HG02642 (cell line): ENCODE measurements at regions not wholly inside any gene's neighbourhood (a gene's known extent, or its start where the extent isn't known, plus 50 kb on each side); places are given as distances from the start of the nearest gene placed in this dataset.
"Not testable (repeated sequence)": the region's sequence is repeated elsewhere in the genome, so short reads cannot be mapped to it uniquely, and the experiment has no call there.

ENCODE experiments used
- ATAC-seq: cut with Tn5 transposase; IDR thresholded peaks from one replicate; pipeline ENCODE4 v1.9.1; 2021; ENCODE audit warnings: mild to moderate bottlenecking; ENCODE audit not compliant: unreplicated experiment, poor library complexity

DNA sequence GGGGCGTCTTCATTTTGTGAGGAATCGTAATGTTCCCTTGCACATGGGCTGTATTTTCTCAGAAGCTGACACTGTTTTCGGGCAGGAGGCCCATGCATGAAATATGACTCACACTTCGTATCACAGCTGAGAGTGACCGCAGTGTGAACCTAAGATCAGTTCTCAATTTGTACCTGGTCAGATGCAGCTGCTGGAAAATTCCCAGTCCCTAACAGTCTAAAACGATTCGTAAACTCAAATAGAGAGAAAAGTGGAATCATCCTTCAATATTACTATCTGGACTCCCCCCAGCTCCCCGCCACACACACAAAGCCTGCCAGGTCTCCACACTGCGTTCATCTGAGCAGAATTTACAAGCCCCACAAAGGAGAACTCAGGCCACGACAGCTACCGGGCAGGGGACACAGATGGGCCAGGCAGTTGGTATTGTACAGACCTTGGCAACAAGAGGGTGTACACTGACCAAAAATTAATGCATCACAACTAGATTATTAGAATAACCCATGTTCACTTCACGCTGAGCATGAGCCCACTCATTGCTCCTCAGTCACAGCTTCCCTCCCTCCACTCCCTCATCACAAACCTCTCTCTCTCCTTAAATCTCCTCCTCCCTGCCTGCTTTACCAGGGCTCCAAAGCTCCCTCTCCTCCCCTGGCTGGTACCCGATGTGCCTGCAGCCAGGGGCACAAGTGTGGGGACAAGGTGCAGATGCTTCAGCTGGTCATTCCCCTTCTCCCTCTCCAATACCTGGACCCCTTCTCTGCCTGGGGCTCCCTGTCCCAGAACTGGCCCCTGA is 488.4 kb downstream of the PREX1 start:
- no peak for ATAC-seq

DNA sequence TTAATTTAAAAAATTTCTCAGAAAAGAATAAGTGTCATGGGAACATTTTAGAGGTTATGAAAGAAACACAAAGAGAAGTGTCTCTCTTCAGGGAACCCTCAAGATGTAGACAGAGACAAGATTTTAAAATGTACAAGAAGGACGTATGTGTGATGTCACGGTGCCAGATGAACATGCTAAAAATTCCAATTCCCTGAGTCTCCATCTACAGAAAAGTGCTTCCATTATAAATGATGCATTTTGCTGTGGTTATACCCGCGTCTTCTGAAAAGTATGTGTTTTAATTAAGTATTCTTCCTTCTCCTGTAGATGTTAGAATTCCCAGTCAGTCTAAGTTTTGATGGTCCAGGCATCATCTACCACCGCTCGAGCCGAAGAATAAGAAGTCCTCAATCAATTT is 489.1 kb downstream of the PREX1 start:
- ATAC-seq = no peak

DNA sequence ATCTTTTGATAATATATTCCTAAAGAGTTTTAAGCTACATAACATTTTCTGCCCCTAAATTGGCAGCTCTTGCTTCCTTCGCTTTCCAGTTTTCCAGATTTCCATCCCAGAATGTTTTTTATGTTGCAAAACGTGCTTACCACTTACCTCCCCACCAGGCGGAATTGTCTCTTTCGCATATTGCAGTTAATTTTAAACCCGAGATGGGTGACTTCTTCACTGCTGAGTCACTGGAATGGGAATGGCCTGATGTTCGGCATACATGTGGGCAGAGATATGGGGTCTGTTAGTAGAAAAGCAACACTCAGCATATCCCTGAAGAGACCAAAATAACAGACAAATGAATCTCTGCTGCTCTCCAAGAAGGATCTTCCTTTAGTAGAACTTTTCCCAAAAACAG is 491.2 kb downstream of the PREX1 start:
- ATAC-seq = no peak

DNA sequence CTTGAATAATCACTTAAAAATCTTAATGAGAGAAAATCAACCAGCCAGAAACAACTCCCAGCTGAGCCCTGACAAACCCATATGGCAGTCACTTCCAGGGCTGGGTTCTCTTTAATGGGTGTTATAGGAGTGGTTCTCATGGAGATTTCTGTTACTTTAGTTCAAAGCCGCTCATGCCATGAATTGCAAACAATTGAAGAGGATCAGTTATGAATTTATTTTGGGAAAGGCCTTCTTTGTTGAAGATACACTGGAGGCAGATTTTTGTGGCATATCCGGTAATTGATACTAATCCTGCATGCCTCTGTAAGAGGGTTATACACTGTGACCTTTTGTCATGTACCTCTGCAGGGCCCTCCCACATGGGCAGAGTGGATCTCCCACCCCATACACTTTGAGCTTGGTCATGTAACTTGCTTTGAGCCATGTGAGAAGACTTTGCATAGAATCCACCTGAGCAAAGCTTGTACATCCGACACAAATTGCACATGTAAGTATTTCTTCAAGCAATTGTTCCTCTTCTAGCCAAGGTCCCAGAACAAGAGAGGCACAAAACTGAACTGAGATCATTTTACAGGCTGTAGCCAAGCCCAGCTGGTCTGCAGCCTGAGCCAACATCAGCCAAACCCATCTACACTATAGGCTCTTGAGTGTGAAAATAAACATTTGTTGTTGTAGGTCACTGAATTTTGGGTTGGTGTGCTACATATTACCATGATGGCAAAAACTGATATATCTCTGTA is 492.3 kb downstream of the PREX1 start:
- ATAC-seq = no peak

DNA sequence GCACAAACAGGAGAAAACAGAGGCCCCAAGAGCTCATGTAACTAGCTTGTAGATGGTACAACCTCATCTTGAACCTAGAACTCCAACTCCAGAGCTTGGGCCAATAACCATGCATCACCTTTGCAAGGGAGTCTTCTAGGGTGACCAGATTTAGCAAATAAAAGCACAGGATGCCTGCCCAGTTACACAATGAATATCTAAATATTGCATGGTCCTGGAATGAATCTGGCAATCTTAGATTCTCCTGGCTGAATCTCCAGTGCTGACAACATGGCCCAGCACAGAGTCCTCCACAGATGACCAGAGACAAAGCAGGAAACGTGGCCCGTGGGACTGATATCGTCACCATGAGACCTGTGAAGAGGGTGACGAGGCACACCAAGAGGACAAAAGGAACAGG is 494.1 kb downstream of the PREX1 start:
- no peak for ATAC-seq

DNA sequence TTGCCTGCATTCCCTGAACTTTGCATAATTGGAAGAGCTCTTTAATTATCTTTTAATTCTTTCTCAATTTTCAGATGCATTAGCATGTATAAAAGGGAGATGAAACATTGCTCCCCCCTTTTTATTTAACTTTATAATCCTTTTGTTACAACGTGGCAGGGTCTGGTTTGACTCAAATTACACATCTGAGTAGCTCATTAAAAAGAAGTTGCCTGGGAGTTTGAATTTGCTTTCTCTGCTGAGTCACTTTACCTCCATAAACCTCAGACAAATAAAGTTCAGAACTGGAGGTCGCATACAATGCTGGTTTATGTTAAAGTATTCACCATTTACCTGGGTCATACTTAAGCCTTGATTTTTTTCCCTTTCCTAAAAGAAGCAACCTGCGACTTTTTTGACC is 495.2 kb downstream of the PREX1 start:
- no peak for ATAC-seq

DNA sequence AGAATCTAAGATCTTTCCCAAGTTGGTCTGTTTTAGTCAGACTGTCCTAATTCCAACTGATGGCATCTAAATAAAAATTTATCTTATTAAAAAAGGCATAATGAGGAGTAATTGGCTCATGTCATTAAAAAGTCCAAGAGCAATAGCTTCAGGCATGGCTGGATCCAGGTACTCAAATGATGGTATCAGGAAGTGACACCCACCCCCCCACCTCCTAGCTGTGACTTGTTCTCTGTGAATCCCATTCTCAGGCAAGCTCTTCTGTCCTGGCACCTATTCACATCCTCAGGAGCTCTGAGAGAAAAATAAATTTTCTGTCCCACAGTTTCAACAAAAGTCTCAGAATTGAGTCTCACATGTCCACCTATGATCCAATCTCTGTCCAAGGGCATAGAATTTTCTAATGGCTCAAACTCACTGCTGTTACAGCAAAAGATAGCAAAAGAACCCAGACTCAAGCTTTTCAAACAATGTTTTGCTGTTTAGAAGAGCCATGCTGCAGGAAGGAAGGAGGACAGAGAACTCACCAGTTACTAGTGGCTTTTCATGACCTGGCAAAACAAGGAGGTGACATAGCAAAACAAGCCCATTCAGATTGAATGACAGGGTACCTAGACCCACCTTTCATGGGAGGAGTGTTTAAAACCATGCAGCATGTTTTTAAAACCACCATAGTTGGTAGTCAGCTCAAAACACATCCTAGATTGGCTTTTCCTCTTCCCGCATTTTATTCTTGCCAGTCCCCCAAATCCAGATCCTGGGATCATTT is 496.1 kb downstream of the PREX1 start:
- ATAC-seq = no peak

DNA sequence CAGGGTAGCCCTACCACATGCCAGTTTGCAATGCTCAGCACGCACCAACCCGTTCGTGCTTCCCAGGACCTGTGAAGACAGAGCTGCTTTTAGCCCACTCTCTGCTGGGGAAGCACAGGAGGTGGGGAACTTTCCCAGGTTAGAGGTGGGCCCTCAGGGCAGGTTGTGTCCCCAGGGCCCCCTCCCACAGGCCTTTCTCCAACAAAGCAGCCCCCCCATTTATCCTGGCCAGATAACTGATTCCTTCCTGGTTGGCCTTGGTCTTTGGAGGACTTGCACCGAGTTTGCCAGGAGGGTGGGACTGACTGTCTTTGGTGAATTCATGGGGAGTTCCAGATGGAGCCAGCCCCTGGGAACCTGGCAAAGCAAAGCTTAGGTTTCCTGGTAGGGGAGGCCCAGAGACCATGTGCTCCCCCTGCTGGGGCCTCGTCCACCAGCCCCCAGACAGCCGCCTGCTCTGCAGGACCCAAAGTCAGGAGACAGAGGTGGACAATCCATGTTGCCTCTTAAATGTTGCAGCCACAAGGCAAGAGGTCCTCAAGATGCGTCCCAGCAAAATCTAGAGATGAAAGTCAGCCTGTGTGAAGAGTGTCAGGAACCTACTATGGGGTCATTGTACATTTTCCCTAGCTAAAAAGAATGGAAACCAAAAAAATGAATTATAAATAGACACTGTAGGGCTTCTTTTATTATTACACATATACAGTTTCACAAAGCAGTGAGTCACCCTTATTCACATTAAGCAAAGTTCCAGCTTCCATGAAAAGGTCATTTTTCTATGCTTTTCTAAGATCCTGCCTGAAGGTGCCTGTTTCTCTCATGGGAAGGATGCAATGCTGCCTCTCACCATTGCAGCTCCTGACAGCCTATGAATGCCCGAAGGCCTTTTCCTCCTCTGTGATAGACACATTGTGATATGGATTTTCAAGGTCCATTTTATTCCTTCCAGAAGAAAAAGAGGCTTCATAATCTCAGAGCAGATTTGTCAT is 497.8 kb downstream of the PREX1 start:
- ATAC-seq = no peak

DNA sequence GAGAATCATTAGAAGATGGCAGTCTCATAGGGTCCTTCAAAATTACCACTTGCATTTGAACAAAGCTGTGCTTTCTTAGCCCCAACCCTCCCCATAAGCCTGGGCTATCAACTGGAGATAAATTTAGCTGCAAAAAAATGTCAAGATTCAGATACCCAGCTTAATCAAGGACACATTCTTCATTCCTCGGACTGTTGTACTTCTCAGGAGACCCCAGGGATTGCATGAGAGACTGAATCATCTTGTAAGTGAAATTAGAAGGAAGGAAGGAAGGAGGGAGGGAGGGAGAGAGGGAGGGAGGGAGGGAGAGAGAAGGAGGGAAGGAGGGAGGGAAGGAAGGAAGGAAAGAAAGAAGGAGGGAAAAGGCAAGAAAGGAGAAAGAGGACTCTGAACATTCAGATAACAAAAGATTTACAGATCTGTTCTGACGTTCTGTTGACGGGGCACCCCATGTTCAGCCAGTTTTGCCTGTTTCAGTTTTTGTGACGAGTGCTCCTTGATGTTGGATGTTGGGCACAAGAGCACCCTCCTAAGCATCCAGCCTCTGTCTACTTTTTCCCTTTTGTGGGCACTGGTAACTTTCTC is 498.7 kb downstream of the PREX1 start:
- no peak for ATAC-seq

DNA sequence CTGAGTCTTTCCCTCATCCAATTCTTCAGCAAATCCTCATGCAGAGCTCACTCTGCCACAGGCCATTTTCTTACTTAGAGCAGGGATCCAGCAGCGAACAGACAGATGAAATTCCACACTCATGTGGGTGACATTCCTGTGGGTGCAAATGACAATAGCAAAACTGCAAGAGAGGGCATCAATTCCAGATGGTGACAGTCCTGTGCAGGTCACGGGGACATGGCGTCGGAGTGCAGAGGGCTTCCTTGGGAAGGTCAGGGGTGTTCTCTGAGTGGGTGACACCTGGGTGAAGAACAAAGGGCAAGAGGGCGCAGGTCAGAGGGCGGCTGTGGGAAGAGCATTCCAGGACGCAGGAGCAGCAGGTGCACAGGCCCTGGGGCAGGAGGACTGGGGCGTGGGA is 500.0 kb downstream of the PREX1 start:
- ATAC-seq = not testable (repeated sequence)

DNA sequence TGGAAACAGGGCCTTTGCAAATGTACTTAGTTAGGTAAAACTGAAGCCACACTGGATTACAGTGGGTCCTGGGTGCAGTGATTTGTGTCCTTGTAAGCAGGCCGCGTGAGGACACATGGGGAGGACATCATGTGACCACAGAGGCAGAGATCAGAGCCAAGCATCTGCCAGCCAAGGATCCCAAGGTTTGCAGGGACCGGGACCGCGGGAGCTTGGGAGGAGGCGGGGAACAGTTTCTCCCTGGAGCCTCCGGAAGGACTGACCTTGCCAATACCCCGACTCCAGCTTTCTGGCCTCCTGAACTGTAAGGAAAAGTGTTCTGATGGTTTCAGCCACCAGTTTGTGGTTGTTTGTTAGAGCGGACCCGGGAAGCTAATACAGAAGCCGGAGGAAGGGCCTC is 500.9 kb downstream of the PREX1 start:
- no peak for ATAC-seq

DNA sequence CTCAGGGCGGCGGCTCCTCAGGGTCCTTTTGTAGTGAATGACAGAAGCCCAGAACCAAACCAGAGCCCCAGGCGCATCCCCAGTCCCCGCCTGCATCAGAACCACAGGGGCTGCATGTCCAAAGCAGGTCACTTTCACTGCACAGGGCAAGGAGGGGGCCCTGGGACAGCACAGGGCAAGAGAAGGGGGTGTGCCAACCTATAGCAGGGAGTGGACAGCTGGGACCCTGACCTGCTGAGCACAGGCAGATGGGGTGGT is 501.4 kb downstream of the PREX1 start:
- no peak for ATAC-seq

DNA sequence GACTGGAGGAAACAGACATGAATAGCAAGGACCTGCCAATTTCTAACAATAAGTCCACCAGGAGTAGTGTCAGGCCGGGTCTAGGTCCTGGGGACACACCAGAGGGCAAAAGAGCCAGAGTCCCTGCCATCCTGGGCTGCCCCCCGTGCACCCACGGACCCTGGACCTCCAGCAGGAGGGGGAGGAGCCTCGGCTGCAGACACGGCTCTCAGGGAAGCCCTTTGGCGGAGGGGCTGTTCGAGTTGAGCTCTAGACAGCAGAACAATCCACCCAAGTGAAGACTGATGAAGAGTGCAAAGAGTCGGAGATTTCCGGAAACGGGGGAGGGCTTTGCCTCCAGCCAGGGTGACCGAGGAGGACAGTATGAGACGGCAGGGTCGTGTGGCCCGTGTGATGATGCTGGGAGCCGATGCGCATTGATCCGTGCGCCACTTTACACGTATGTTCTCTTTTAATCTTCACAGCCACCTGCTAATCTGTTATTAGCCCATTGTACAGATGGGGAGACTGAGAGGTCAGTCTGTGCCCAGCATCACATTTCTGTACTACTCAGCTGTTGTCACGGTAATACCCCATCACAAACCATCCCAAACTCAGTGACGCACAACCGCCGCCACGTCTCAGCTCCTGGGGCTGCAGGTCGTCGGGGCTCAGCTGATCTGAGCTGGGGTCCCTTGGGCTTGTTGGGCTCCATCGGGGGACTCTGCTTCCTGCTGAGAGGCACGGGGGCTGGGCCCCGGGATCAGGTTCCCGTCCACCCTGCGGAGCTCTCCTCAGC is 502.0 kb downstream of the PREX1 start:
- no peak for ATAC-seq

DNA sequence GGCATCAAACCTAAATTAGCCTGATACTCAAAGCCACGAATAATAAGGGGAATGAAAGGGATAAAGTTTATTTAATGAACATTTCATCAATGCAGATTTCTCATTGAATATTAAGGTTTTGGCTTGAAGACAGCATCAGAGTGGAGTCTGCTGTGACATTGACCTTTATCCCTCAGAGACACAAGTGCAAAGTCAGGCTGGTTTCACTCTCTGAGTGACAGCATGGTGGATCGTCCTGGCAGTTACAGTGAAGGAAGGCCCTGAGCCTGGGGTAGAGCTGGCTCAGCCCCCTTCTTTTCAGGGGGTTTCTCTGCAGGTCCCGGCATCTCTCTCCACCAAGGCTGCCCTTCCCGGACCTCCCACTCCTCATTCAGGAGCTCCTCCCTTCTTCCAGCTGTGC is 503.1 kb downstream of the PREX1 start:
- ATAC-seq = no peak

DNA sequence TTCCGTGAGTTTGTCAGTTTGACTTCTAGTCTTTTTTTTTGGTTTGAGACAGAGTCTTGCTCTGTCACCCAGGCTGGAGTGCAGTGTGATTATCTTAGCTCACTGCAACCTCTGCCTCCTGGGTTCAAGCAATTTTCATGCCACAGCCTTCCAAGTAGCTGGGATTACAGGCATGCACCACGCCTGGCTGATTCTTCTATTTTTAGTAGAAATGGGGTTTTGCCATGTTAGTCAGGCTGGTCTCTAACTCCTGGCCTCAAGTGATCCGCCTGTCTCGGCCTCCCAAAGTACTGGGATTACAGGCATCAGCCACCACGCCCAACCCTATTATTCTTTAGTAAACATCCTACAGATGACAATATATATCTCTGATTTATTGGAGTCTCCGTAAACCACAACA is 506.5 kb downstream of the PREX1 start:
- ATAC-seq = no peak

DNA sequence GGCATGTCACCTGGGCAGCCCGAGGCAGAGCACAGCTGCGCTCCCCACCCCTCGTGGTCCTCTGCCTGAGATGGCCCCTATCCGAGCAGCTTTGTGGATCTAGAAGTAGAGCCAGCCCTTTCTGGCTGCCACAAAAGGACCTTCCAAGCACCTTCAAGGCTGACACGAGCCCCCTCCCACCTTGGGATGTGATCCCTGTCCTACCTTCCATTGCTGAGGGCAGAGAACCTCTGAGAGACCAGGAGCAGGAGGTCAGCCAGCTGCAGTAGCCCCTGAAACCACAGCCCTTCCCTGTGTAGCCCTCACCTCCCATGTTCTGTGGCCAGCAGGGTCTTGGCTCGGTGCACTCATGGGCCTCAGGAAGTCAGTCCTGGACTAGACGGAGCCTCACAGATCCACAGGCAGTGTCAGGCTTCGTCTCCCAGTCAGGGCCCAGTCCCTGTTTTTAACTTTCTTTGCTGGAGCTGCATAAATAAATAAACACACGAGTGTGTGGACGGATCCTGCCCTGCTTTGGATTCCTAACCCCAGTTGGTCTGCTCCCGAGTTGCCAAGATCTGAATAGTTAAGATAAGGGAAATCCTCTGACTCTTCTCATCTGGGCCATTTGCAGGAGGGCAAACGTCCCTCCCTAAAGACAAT is 507.7 kb downstream of the PREX1 start:
- ATAC-seq = no peak

DNA sequence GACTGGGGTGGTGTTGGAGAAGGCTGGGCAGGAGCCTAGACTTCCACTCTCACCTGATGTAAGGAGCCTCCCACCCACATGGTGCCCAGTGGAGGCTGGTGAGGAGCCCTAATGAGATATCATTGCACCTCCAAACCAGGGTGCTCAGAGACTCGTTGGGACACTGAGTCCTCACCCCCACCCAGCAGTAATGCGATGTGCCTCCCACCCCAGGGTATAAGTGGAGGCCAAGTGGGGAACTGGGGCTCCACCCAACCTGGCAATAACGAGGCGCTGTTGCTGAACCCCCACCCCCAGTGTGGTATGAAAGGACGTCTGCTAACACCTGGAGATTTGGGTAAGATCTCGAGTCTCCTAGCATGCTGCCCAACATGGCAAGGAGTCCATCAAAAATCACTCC is 510.2 kb downstream of the PREX1 start:
- no peak for ATAC-seq

DNA sequence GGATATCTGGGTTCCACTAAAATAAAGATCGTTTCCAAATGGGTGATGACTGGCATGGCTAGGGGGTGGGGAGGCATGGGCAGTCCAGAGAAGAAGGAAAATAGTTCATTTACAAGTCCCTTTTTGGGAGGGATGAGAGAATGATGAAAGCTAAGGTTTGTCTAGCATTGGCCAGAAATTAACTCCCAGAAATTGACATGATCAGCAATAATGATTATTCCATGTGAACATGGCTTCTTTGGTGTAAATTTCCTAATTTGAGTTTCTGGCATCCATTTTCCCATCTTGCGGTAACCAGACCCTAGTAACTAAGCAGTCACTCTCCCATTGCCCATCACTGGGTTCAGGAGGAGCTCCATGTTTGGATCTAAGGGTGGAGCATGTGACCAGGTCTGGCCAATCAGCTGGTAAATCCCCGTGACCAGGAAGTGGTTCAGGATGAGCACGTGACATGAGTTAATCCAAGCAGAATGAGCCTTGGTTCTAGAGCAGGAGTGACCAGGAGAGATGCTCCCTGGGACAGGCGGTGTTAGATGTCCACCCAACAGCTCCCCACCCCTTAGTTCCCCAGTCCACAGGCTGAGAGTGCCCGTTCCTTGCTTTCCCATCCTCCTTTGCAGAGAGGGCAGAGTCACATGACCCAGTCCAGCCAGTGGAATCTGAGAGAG is 512.7 kb downstream of the PREX1 start:
- no peak for ATAC-seq
